Keratinocyte (primary cell): ENCODE measurements at regions not wholly inside any gene's neighbourhood (a gene's known extent, or its start where the extent isn't known, plus 50 kb on each side); places are given as distances from the start of the nearest gene placed in this dataset.

Experiments
- DNase-seq: peaks from one replicate; pipeline ENCODE4 v3.0.0-alpha.2; 2011; ENCODE audit warnings: low read depth, missing footprints, low spot score
- FAIRE-seq: peaks from 2 replicates; lab custom pipeline; 2011; peaks lifted over from hg19 to GRCh38; lab: Jason Lieb, UNC
- H2AFZ ChIP-seq: 2 replicates; pipeline ENCODE4 v1.6.0; 2012; ENCODE audit warnings: low read length, control low read depth, inconsistent platforms; ENCODE audit not compliant: control insufficient read depth
- H3K27ac ChIP-seq: 2 replicates; pipeline ENCODE4 v1.5.1; 2011; ENCODE audit warnings: low read length; ENCODE audit not compliant: control insufficient read depth, insufficient read depth
- H3K27me3 ChIP-seq: 3 replicates; pipeline ENCODE4 v1.6.0; 2011; ENCODE audit warnings: low read length; ENCODE audit not compliant: control insufficient read depth, insufficient read depth; ENCODE audit errors: extremely low read depth
- H3K36me3 ChIP-seq, 2 experiments: 2 replicates in 1 of 2; 3 replicates in 1 of 2; pipeline ENCODE4 v1.5.1; 2011; ENCODE audit warnings: low read length in 2 of 2, mild to moderate bottlenecking in 1 of 2; ENCODE audit not compliant: control insufficient read depth in 2 of 2, insufficient read depth in 2 of 2; ENCODE audit errors: extremely low read depth in 1 of 2
- H3K4me1 ChIP-seq: 3 replicates; pipeline ENCODE4 v1.5.1; 2011; ENCODE audit warnings: low read length; ENCODE audit not compliant: control insufficient read depth, insufficient read depth; ENCODE audit errors: extremely low read depth
- H3K4me2 ChIP-seq: 3 replicates; pipeline ENCODE4 v1.6.0; 2011; ENCODE audit warnings: low read depth, low read length; ENCODE audit not compliant: control insufficient read depth, insufficient read depth; ENCODE audit errors: extremely low read depth
- H3K4me3 ChIP-seq, 3 experiments: fragments of 200-600 bp in 1 of 3; sonication (generic) in 1 of 3; 2 replicates in 2 of 3; 3 replicates in 1 of 3; pipeline ENCODE4 v1.5.1; 2011 to 2016; ENCODE audit warnings: low read length in 3 of 3, mild to moderate bottlenecking in 3 of 3, control low read depth in 2 of 3, inconsistent platforms in 1 of 3, low read depth in 1 of 3, mixed read lengths in 1 of 3, mixed run types in 1 of 3, moderate library complexity in 1 of 3; ENCODE audit not compliant: control insufficient read depth in 2 of 3, insufficient read depth in 2 of 3; ENCODE audit errors: extremely low read depth in 1 of 3
- H3K79me2 ChIP-seq: 2 replicates; pipeline ENCODE4 v1.6.0; 2012; ENCODE audit warnings: low read length; ENCODE audit not compliant: control insufficient read depth, insufficient read depth
- H3K9ac ChIP-seq: 3 replicates; pipeline ENCODE4 v1.6.0; 2011; ENCODE audit warnings: low read length; ENCODE audit not compliant: control insufficient read depth, insufficient read depth; ENCODE audit errors: extremely low read depth
- H3K9me1 ChIP-seq: 3 replicates; pipeline ENCODE4 v1.6.0; 2011; ENCODE audit warnings: low read length; ENCODE audit not compliant: control insufficient read depth, insufficient read depth; ENCODE audit errors: extremely low read depth
- H3K9me3 ChIP-seq: 2 replicates; pipeline ENCODE4 v1.5.1; 2012; ENCODE audit warnings: low read depth, low read length; ENCODE audit not compliant: control insufficient read depth
- H4K20me1 ChIP-seq: 3 replicates; pipeline ENCODE4 v1.6.0; 2011; ENCODE audit warnings: low read length; ENCODE audit not compliant: control insufficient read depth, insufficient read depth; ENCODE audit errors: extremely low read depth
- EZH2 ChIP-seq: IDR thresholded peaks from one replicate; pipeline ENCODE4 v1.6.1; 2012; ENCODE audit warnings: inconsistent platforms, mild to moderate bottlenecking, low read length, moderate library complexity
- dilution Hi-C: fragments of 300-500 bp; cut with MboI; formaldehyde crosslinking; loops from one replicate; pipeline ENCODE4 v1.7.0; 2020; ENCODE audit warnings: low sequenced_read_pairs; ENCODE audit not compliant: extremely low pct_ligation_motif_present
- TF ChIP-seq, protein P1 (sequence below), 3 experiments: IDR thresholded peaks in 1 of 3; conservative IDR thresholded peaks in 1 of 3; optimal IDR thresholded peaks in 1 of 3; 2 replicates in 2 of 3; 3 replicates in 1 of 3; pipeline versions ENCODE3 to v1.5.1; 2011; ENCODE audit warnings: low read length in 3 of 3, mild to moderate bottlenecking in 3 of 3, moderate library complexity in 2 of 3, control low read depth in 1 of 3, inconsistent platforms in 1 of 3; ENCODE audit not compliant: insufficient read depth in 2 of 3; ENCODE audit errors: extremely low read depth in 1 of 3

DNA sequence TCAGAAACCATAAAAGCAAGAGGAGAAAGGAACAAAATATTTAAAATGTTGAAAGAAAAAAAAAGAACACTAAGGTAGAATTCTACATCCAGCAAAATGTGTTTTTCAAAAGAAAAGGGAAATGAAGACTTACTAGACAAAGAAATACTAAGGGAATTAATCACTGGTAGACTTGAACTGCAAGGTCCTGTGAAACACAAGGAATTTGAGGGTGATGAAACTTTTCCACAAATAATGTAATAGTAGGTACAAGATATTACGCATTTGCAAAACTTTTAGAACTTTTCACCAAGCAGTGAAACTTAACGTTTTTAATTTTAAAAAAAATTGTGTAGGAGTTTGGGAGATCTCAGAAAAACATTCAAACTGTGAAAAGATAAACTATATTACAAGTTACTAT is 180.3 kb upstream of the MAGEB16 start:
- Histone ChIP-seq H2AFZ (no peak overlapping the region), H3K9me3 (no peaks in the 10 kb centered on the region), H3K4me1 (no peaks in the 10 kb centered on the region), H3K27me3 (no peaks in the 10 kb centered on the region), H4K20me1 (no peaks in the 10 kb centered on the region), H3K4me2 (no peak overlapping the region), H3K36me3 (no peaks in the 10 kb centered on the region), H3K27ac (no peak overlapping the region), H3K9me1 (no peaks in the 10 kb centered on the region), H3K79me2 (no peaks in the 10 kb centered on the region), H3K4me3 (no peak overlapping the region), H3K9ac (no peak overlapping the region)
- FAIRE-seq (no peak), DNase-seq (no peak)
- dilution Hi-C loops: no loop called here
- TF ChIP-seq EZH2: no peak
- TF ChIP-seq, protein P1, sequence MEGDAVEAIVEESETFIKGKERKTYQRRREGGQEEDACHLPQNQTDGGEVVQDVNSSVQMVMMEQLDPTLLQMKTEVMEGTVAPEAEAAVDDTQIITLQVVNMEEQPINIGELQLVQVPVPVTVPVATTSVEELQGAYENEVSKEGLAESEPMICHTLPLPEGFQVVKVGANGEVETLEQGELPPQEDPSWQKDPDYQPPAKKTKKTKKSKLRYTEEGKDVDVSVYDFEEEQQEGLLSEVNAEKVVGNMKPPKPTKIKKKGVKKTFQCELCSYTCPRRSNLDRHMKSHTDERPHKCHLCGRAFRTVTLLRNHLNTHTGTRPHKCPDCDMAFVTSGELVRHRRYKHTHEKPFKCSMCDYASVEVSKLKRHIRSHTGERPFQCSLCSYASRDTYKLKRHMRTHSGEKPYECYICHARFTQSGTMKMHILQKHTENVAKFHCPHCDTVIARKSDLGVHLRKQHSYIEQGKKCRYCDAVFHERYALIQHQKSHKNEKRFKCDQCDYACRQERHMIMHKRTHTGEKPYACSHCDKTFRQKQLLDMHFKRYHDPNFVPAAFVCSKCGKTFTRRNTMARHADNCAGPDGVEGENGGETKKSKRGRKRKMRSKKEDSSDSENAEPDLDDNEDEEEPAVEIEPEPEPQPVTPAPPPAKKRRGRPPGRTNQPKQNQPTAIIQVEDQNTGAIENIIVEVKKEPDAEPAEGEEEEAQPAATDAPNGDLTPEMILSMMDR (optimal IDR thresholded peaks at IDR 0.05 in 1 of 3, IDR thresholded peaks at IDR 0.05 in 1 of 3, conservative IDR thresholded peaks at IDR 0.05 in 1 of 3; ENCODE audit: extremely low read depth in 1 of 3, insufficient read depth in 2 of 3, low read length in 3 of 3): no peak

DNA sequence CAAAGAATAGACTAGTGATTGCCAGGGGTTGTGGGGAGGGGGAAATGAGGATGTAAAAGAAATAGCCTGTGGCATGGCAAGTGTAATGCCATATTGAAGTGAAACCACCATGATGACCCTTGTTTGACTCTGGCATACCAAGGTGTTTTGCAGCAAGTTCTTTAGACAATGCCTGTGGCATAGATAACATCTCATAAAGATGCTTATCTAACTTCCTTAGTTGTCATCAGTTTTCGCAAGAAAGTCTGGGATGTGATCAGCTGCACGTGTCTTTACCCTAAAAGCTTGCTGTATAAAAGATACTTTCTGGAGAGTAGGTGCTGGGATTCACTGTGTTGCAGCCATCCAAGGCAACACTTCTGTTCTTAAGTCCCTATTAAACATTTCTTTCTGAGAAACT is 176.1 kb upstream of the MAGEB16 start:
- Histone ChIP-seq H4K20me1 (no peaks in the 10 kb centered on the region), H3K9ac (no peak overlapping the region), H3K36me3 (no peaks in the 10 kb centered on the region), H3K4me3 (no peak overlapping the region), H3K27me3 (no peaks in the 10 kb centered on the region), H2AFZ (no peak overlapping the region), H3K4me1 (no peaks in the 10 kb centered on the region), H3K27ac (no peak overlapping the region), H3K9me3 (peaks cover 2% of the 10 kb centered on the region), H3K4me2 (no peak overlapping the region), H3K9me1 (no peaks in the 10 kb centered on the region), H3K79me2 (no peaks in the 10 kb centered on the region)
- DNase-seq (no peak), FAIRE-seq (no peak)
- TF ChIP-seq EZH2: no peak
- TF ChIP-seq, protein P1 (optimal IDR thresholded peaks at IDR 0.05 in 1 of 3, IDR thresholded peaks at IDR 0.05 in 1 of 3, conservative IDR thresholded peaks at IDR 0.05 in 1 of 3; ENCODE audit: extremely low read depth in 1 of 3, insufficient read depth in 2 of 3, low read length in 3 of 3): no peak
- dilution Hi-C loops: no loop called here
